OCI-LY3 (cell line): ENCODE measurements at regions not wholly inside any gene's neighbourhood (a gene's known extent, or its start where the extent isn't known, plus 50 kb on each side); places are given as distances from the start of the nearest gene placed in this dataset.
A peak's percentile ranks its signal among the peaks of the same experiment; 100 is the strongest.

ENCODE experiments used
- H2AFZ ChIP-seq: fragments of 200-600, 300-600 bp; shearing (Covaris generic); 2 replicates; pipeline ENCODE4 v1.6.0; 2014; ENCODE audit warnings: antibody characterized with exemption, low read depth, low read length
- H3K27ac ChIP-seq: fragments of 200-600, 300-600 bp; sonication (generic); 2 replicates; pipeline ENCODE4 v1.5.1; 2014; ENCODE audit warnings: mild to moderate bottlenecking, low read length, moderate library complexity, mixed read lengths
- H3K27me3 ChIP-seq: fragments of 200-600, 300-600 bp; sonication (generic); 2 replicates; pipeline ENCODE4 v1.6.1; 2014; ENCODE audit warnings: low read depth, low read length, mixed read lengths
- H3K36me3 ChIP-seq: fragments of 200-600, 300-600 bp; sonication (generic); replicated peaks from 2 replicates; pipeline ENCODE3; 2014; ENCODE audit warnings: low read depth, low read length, mixed read lengths
- H3K4me1 ChIP-seq: fragments of 300-600, 200-600 bp; sonication (generic); 2 replicates; pipeline ENCODE4 v1.6.1; 2014; ENCODE audit warnings: low read length, mixed read lengths
- H3K4me2 ChIP-seq: fragments of 200-600, 300-600 bp; sonication (generic); 2 replicates; pipeline ENCODE4 v1.6.1; 2014; ENCODE audit warnings: low read length, mixed read lengths
- H3K4me3 ChIP-seq: fragments of 300-600, 200-600 bp; sonication (generic); 2 replicates; pipeline ENCODE4 v1.5.1; 2014; ENCODE audit warnings: antibody characterized with exemption, mild to moderate bottlenecking, low read length, moderate library complexity
- H3K79me2 ChIP-seq: fragments of 300-600, 200-600 bp; shearing (Covaris generic); 2 replicates; pipeline ENCODE4 v1.6.1; 2014; ENCODE audit warnings: mild to moderate bottlenecking, low read length, mixed read lengths
- H3K9ac ChIP-seq: fragments of 300-600, 200-600 bp; shearing (Covaris generic); 2 replicates; pipeline ENCODE4 v1.6.0; 2014; ENCODE audit warnings: mild to moderate bottlenecking, low read length, moderate library complexity
- H3K9me3 ChIP-seq: fragments of 200-600, 300-600 bp; shearing (Covaris generic); 2 replicates; pipeline ENCODE4 v1.6.1; 2014; ENCODE audit warnings: low read length, mixed read lengths; ENCODE audit not compliant: insufficient read depth
- H4K20me1 ChIP-seq: fragments of 200-600, 300-600 bp; sonication (generic); 2 replicates; pipeline ENCODE4 v1.6.1; 2016; ENCODE audit warnings: low read length, mixed read lengths; ENCODE audit not compliant: insufficient read depth
- CTCF ChIP-seq: fragments of 200-600, 300-600 bp; sonication (generic); IDR thresholded peaks from 2 replicates; pipeline ENCODE4 v1.5.1; 2014; ENCODE audit warnings: antibody characterized with exemption, low read length, low read depth
- EZH2phosphoT487 ChIP-seq: fragments of 200-600 bp; shearing (Covaris generic); IDR thresholded peaks from 2 replicates; pipeline ENCODE4 v1.6.1; 2018; ENCODE audit warnings: antibody characterized with exemption, mixed run types, low read depth

- H3K36me3 ChIP-seq = no peaks in the 10 kb centered on the region
- no peaks in the 10 kb centered on the region for H3K9me3 ChIP-seq
- H3K4me1 ChIP-seq = no peaks in the 10 kb centered on the region
- H2AFZ ChIP-seq = no peak overlapping the region
- no peak for TF ChIP-seq EZH2phosphoT487
- no peak for TF ChIP-seq CTCF
- no peak overlapping the region for H3K4me2 ChIP-seq
- H3K79me2 ChIP-seq = no peaks in the 10 kb centered on the region
- H3K27ac ChIP-seq = no peak overlapping the region
- H4K20me1 ChIP-seq = no peaks in the 10 kb centered on the region
- no peak overlapping the region for H3K4me3 ChIP-seq
- H3K27me3 ChIP-seq = no peaks in the 10 kb centered on the region
- no peak overlapping the region for H3K9ac ChIP-seq
These were observed 183.5 kb upstream of the NSMCE3 start for GRCh38 chr15:29452881-29453731.

- no peak overlapping the region for H3K9ac ChIP-seq
- no peaks in the 10 kb centered on the region for H3K36me3 ChIP-seq
- H3K27ac ChIP-seq = no peak overlapping the region
- TF ChIP-seq EZH2phosphoT487 (no peak), CTCF (0 out of 2 replicates have a peak, but pooled peaks have one; percentile 5)
- no peak overlapping the region for H2AFZ ChIP-seq
- no peaks in the 10 kb centered on the region for H3K79me2 ChIP-seq
- no peak overlapping the region for H3K4me2 ChIP-seq
- H3K4me3 ChIP-seq = no peak overlapping the region
- H3K9me3 ChIP-seq = no peaks in the 10 kb centered on the region
- no peaks in the 10 kb centered on the region for H3K4me1 ChIP-seq
- no peaks in the 10 kb centered on the region for H3K27me3 ChIP-seq
- H4K20me1 ChIP-seq = no peaks in the 10 kb centered on the region
These were observed 181.7 kb upstream of the NSMCE3 start for GRCh38 chr15:29451201-29451781.

GRCh38 chr15:29449136-29449535, 179.5 kb upstream of the NSMCE3 start:
- Histone ChIP-seq H3K9ac (no peak overlapping the region), H3K9me3 (no peaks in the 10 kb centered on the region), H3K36me3 (no peaks in the 10 kb centered on the region), H3K4me2 (no peak overlapping the region), H3K4me3 (no peak overlapping the region), H3K79me2 (no peaks in the 10 kb centered on the region), H3K27me3 (no peaks in the 10 kb centered on the region), H3K4me1 (no peaks in the 10 kb centered on the region), H4K20me1 (no peaks in the 10 kb centered on the region), H2AFZ (no peak overlapping the region), H3K27ac (no peak overlapping the region)
- TF ChIP-seq EZH2phosphoT487 = no peak
- no peak for TF ChIP-seq CTCF

GRCh38 chr15:29448320-29448719, 178.7 kb upstream of the NSMCE3 start:
- Histone ChIP-seq H3K9ac (no peak overlapping the region), H3K27ac (no peak overlapping the region), H2AFZ (no peak overlapping the region), H3K4me2 (no peak overlapping the region), H3K9me3 (no peaks in the 10 kb centered on the region), H3K4me1 (no peaks in the 10 kb centered on the region), H3K36me3 (no peaks in the 10 kb centered on the region), H3K79me2 (no peaks in the 10 kb centered on the region), H3K27me3 (no peaks in the 10 kb centered on the region), H3K4me3 (no peak overlapping the region), H4K20me1 (no peaks in the 10 kb centered on the region)
- TF ChIP-seq EZH2phosphoT487 (no peak), CTCF (no peak)
